H1 (cell line): ENCODE measurements at regions not wholly inside any gene's neighbourhood (a gene's known extent, or its start where the extent isn't known, plus 50 kb on each side); places are given as distances from the start of the nearest gene placed in this dataset.

Source experiments
- CTCF ChIA-PET: fragments of 300-600 bp; sonication (Branson Sonifier 250); formaldehyde crosslinking; loops from one replicate; lab custom pipeline; 2021; ENCODE audit not compliant: partially characterized antibody; lab: Charles Lee
- POLR2A ChIA-PET: fragments of 300-600 bp; sonication (Branson Sonifier 250); formaldehyde crosslinking; loops from one replicate; lab custom pipeline; 2021; ENCODE audit warnings: inconsistent platforms; ENCODE audit not compliant: partially characterized antibody; lab: Charles Lee
- DNase-seq, 2 experiments: peaks; one replicate each; pipeline versions ENCODE4 v3.0.0 to v3.0.0-alpha.2; 2010 to 2022; ENCODE audit warnings: low spot score in 2 of 2, low read depth in 1 of 2, mixed read lengths in 1 of 2
- FAIRE-seq: peaks from 2 replicates; lab custom pipeline; 2011; peaks lifted over from hg19 to GRCh38; lab: Jason Lieb, UNC
- H2AFZ ChIP-seq: 2 replicates; pipeline ENCODE4 v1.8.1; 2012; ENCODE audit warnings: low read length, inconsistent platforms
- H2AK5ac ChIP-seq: 2 replicates; pipeline ENCODE4 v1.6.1; 2013; ENCODE audit warnings: low read depth, low read length
- H2BK120ac ChIP-seq: replicated peaks from 2 replicates; pipeline ENCODE3; 2013; ENCODE audit warnings: low read depth, low read length, inconsistent platforms
- H2BK12ac ChIP-seq: 2 replicates; pipeline ENCODE4 v1.6.1; 2013; ENCODE audit warnings: low read depth, low read length
- H2BK15ac ChIP-seq: 2 replicates; pipeline ENCODE4 v1.6.1; 2013; ENCODE audit warnings: low read length
- H2BK20ac ChIP-seq: 2 replicates; pipeline ENCODE4 v1.6.1; 2013; ENCODE audit warnings: low read length
- H2BK5ac ChIP-seq: 2 replicates; pipeline ENCODE4 v1.6.1; 2013; ENCODE audit warnings: low read depth, low read length
- H3K14ac ChIP-seq: 2 replicates; pipeline ENCODE4 v1.6.1; 2013; ENCODE audit warnings: inconsistent platforms; ENCODE audit not compliant: insufficient read length
- H3K18ac ChIP-seq: 2 replicates; pipeline ENCODE4 v1.6.1; 2013; ENCODE audit warnings: low read length; ENCODE audit errors: extremely low read depth
- H3K23ac ChIP-seq: 2 replicates; pipeline ENCODE4 v1.6.1; 2013; ENCODE audit warnings: inconsistent platforms; ENCODE audit not compliant: insufficient read length
- H3K23me2 ChIP-seq: 2 replicates; pipeline ENCODE4 v1.6.1; 2013; ENCODE audit warnings: low read depth, low read length
- H3K27ac ChIP-seq: 2 replicates; pipeline ENCODE4 v1.6.1; 2011; ENCODE audit warnings: low read depth, low read length, inconsistent platforms
- H3K27me3 ChIP-seq, 4 experiments: replicated peaks in 1 of 4; 1 replicate in 1 of 4; 2 replicates in 3 of 4; pipeline versions ENCODE4 v1.6.1 to v1.8.1; 2011 to 2013; ENCODE audit warnings: low read length in 3 of 4, mild to moderate bottlenecking in 3 of 4, inconsistent platforms in 2 of 4, mixed read lengths in 2 of 4, moderate library complexity in 1 of 4; ENCODE audit not compliant: control insufficient read depth in 3 of 4, insufficient read depth in 3 of 4; ENCODE audit errors: extremely low read depth in 1 of 4
- H3K36me3 ChIP-seq, 4 experiments: 2 replicates each; pipeline versions ENCODE4 v1.6.1 to v1.8.1; 2011 to 2013; ENCODE audit warnings: mild to moderate bottlenecking in 4 of 4, low read length in 3 of 4, moderate library complexity in 2 of 4, control low read depth in 1 of 4, inconsistent platforms in 1 of 4; ENCODE audit not compliant: insufficient read depth in 4 of 4, control insufficient read depth in 2 of 4
- H3K4ac ChIP-seq: replicated peaks from 2 replicates; pipeline ENCODE3; 2013; ENCODE audit warnings: low read length, low read depth, mixed read lengths, inconsistent platforms; ENCODE audit not compliant: insufficient read length
- H3K4me1 ChIP-seq, 4 experiments: replicated peaks in 1 of 4; 1 replicate in 1 of 4; 2 replicates in 3 of 4; pipeline versions ENCODE4 v1.6.1 to v1.8.1; 2011 to 2013; ENCODE audit warnings: low read length in 3 of 4, inconsistent platforms in 2 of 4, mixed read lengths in 1 of 4; ENCODE audit not compliant: insufficient read depth in 4 of 4, control insufficient read depth in 3 of 4
- H3K4me2 ChIP-seq, 2 experiments: 2 replicates each; pipeline versions ENCODE4 v1.6.1 to v1.8.1; 2011 to 2013; ENCODE audit warnings: low read depth in 2 of 2, low read length in 2 of 2, control low read depth in 1 of 2, inconsistent platforms in 1 of 2, mild to moderate bottlenecking in 1 of 2; ENCODE audit not compliant: insufficient read depth in 1 of 2
- H3K4me3 ChIP-seq, 4 experiments: fragments of 200-600, 300-600 bp in 1 of 4; sonication (generic), shearing (Covaris generic), sonication (Bioruptor Twin) in 1 of 4; 2 replicates each; pipeline versions ENCODE4 v1.5.1 to v1.8.1; 2011 to 2016; ENCODE audit warnings: low read length in 4 of 4, low read depth in 3 of 4, control low read depth in 2 of 4, inconsistent platforms in 2 of 4, mild to moderate bottlenecking in 2 of 4, mixed read lengths in 1 of 4, moderate library complexity in 1 of 4; ENCODE audit not compliant: insufficient read depth in 2 of 4; ENCODE audit errors: extremely low read depth in 1 of 4
- H3K56ac ChIP-seq: replicated peaks from 2 replicates; pipeline ENCODE3; 2013; ENCODE audit warnings: low read depth, mild to moderate bottlenecking, mixed read lengths, low read length, inconsistent platforms; ENCODE audit not compliant: insufficient read length
- H3K79me1 ChIP-seq: 2 replicates; pipeline ENCODE4 v1.6.1; 2013; ENCODE audit warnings: low read depth, low read length, control low read depth
- H3K79me2 ChIP-seq, 2 experiments: 2 replicates each; pipeline versions ENCODE4 v1.6.1 to v1.8.1; 2012 to 2013; ENCODE audit warnings: low read length in 2 of 2, mild to moderate bottlenecking in 2 of 2, inconsistent platforms in 1 of 2; ENCODE audit not compliant: insufficient read depth in 2 of 2, control insufficient read depth in 1 of 2
- H3K9ac ChIP-seq, 4 experiments: replicated peaks in 1 of 4; 1 replicate in 1 of 4; 2 replicates in 3 of 4; pipeline versions ENCODE4 v1.6.1 to v1.8.1; 2011 to 2013; ENCODE audit warnings: low read depth in 3 of 4, low read length in 3 of 4, control low read depth in 2 of 4, mild to moderate bottlenecking in 2 of 4, moderate library complexity in 2 of 4, inconsistent platforms in 1 of 4; ENCODE audit errors: extremely low read depth in 1 of 4
- H3K9me3 ChIP-seq, 2 experiments: 2 replicates each; pipeline versions ENCODE4 v1.6.1 to v1.8.1; 2012 to 2013; ENCODE audit warnings: mild to moderate bottlenecking in 2 of 2, moderate library complexity in 2 of 2, control low read depth in 1 of 2, inconsistent platforms in 1 of 2, low read depth in 1 of 2, low read length in 1 of 2, mixed read lengths in 1 of 2; ENCODE audit not compliant: insufficient read depth in 2 of 2
- H4K20me1 ChIP-seq, 2 experiments: replicated peaks in 1 of 2; 2 replicates each; pipeline versions ENCODE3 to v1.8.1; 2011 to 2013; ENCODE audit warnings: inconsistent platforms in 2 of 2, low read length in 2 of 2, mild to moderate bottlenecking in 1 of 2; ENCODE audit not compliant: insufficient read depth in 2 of 2, control insufficient read depth in 1 of 2
- H4K5ac ChIP-seq: 2 replicates; pipeline ENCODE4 v1.6.1; 2013; ENCODE audit warnings: low read length, low read depth, mixed read lengths, inconsistent platforms; ENCODE audit not compliant: insufficient read length
- H4K8ac ChIP-seq: 2 replicates; pipeline ENCODE4 v1.8.0; 2013; ENCODE audit warnings: mild to moderate bottlenecking, moderate library complexity, low read length, inconsistent platforms; ENCODE audit not compliant: insufficient read depth; ENCODE audit errors: extremely low read depth
- H4K91ac ChIP-seq: replicated peaks from 2 replicates; pipeline ENCODE3; 2013; ENCODE audit warnings: low read length, mixed read lengths, inconsistent platforms; ENCODE audit not compliant: insufficient read length
- ASH2L ChIP-seq: fragments of 200-600, 300-600 bp; sonication (generic); IDR thresholded peaks from one replicate; pipeline ENCODE4 v1.7.1; 2017; ENCODE audit warnings: low read length
- BCL11A ChIP-seq, 2 experiments: IDR thresholded peaks; one replicate each; pipeline ENCODE4 v1.6.1; 2011; ENCODE audit warnings: low read depth in 2 of 2, low read length in 2 of 2, mild to moderate bottlenecking in 2 of 2
- CHD2 ChIP-seq: IDR thresholded peaks from 2 replicates; pipeline ENCODE4 v1.6.1; 2012; ENCODE audit warnings: low read length, improper control_type of control experiment
- CTBP2 ChIP-seq: IDR thresholded peaks from 2 replicates; pipeline ENCODE4 v1.7.0; 2011; ENCODE audit warnings: borderline replicate concordance, mild to moderate bottlenecking, moderate library complexity, mixed read lengths, low read length; ENCODE audit not compliant: insufficient read depth, insufficient read length
- EP300 ChIP-seq, 2 experiments: IDR thresholded peaks; 1 replicate in 1 of 2; 2 replicates in 1 of 2; pipeline ENCODE4 v1.6.1; 2011 to 2012; ENCODE audit warnings: low read depth in 2 of 2, low read length in 2 of 2, mild to moderate bottlenecking in 2 of 2, borderline replicate concordance in 1 of 2, inconsistent platforms in 1 of 2, moderate library complexity in 1 of 2
- KDM1A ChIP-seq: fragments of 200-600, 300-600 bp; sonication (generic); IDR thresholded peaks from 2 replicates; pipeline ENCODE4 v1.7.1; 2016; ENCODE audit warnings: mild to moderate bottlenecking, low read length, borderline replicate concordance
- PHF8 ChIP-seq: fragments of 200-600 bp; sonication (generic); conservative IDR thresholded peaks from 2 replicates; pipeline ENCODE4 v1.7.1; 2012; ENCODE audit warnings: low read depth, mild to moderate bottlenecking, inconsistent platforms, low read length, moderate library complexity
- POLR2AphosphoS5 ChIP-seq: IDR thresholded peaks from 2 replicates; pipeline ENCODE4 v1.6.1; 2011; ENCODE audit warnings: low read depth, low read length
- POU5F1 ChIP-seq: IDR thresholded peaks from 2 replicates; pipeline ENCODE4 v1.6.1; 2011; ENCODE audit warnings: low read depth, mild to moderate bottlenecking, low read length, moderate library complexity
- RXRA ChIP-seq: IDR thresholded peaks from 2 replicates; pipeline ENCODE4 v1.6.1; 2011; ENCODE audit warnings: low read depth, mild to moderate bottlenecking, low read length, moderate library complexity; ENCODE audit not compliant: insufficient read depth
- SIX5 ChIP-seq: IDR thresholded peaks from 2 replicates; pipeline ENCODE4 v1.6.1; 2011; ENCODE audit warnings: mild to moderate bottlenecking, low read depth, low read length
- TAF7 ChIP-seq: optimal IDR thresholded peaks from 2 replicates; pipeline ENCODE3; 2011; ENCODE audit warnings: low read depth, mild to moderate bottlenecking, inconsistent platforms, low read length, moderate library complexity, borderline replicate concordance
- TCF12 ChIP-seq: IDR thresholded peaks from 2 replicates; pipeline ENCODE4 v1.6.1; 2011; ENCODE audit warnings: low read depth, mild to moderate bottlenecking, low read length
- TEAD4 ChIP-seq: IDR thresholded peaks from 2 replicates; pipeline ENCODE4 v1.6.1; 2012; ENCODE audit warnings: low read depth, low read length, inconsistent platforms, mixed read lengths
- WGBS, 2 experiments: shearing (Covaris generic) in 1 of 2; methylation state at CpG; one replicate each; pipeline versions ENCODE4 v1.1.6 to v1.1.7; 2013 to 2015; ENCODE audit warnings: low lambda C conversion rate in 2 of 2, mixed read lengths in 2 of 2, inconsistent platforms in 1 of 2, low coverage in 1 of 2, missing lambda C conversion rate in 1 of 2; ENCODE audit not compliant: insufficient replicate concordance in 2 of 2, insufficient coverage in 1 of 2, insufficient read length in 1 of 2; ENCODE audit errors: extremely low coverage in 1 of 2, missing lambda C conversion rate in 1 of 2; 5-methylcytosine and 5-hydroxymethylcytosine counted together
- TF ChIP-seq, protein P1 (sequence below): IDR thresholded peaks from 2 replicates; pipeline ENCODE4 v1.6.1; 2012; ENCODE audit warnings: inconsistent platforms

DNA sequence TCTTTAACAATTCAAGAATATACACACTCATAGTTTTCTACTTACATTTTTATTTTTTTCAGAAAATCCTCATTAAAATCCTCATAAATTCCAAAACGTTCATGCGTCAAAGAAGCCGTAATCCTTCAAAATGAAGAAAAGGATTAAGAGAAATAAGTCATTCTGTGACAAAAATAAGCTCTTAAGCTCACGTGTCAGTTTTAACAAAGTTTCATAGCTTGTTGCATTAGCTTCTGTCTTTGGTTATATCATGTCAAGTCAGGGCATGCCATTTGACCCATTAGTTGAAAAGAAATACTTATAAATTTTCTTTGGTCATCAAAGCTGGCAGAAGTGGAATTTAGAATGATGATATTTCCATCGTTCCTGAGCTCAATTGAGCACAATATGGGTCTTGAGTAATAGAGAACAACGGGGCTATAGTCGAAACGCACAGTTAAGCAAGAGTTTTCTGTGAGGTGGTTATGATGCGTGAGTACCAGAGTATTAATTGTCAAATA is 185.2 kb upstream of the CTSO start:
- Histone ChIP-seq H2BK12ac (no peak overlapping the region), H3K27ac (no peak overlapping the region), H2BK20ac (no peak overlapping the region), H2BK5ac (no peak overlapping the region), H3K36me3 (no peaks in the 10 kb centered on the region), H3K23ac (no peak overlapping the region), H2BK15ac (no peak overlapping the region), H3K56ac (no peak overlapping the region), H3K79me1 (no peaks in the 10 kb centered on the region), H3K27me3 (no peaks in the 10 kb centered on the region), H4K5ac (no peak overlapping the region), H2AFZ (no peak overlapping the region), H3K4me2 (no peak overlapping the region), H2AK5ac (no peak overlapping the region), H3K14ac (no peak overlapping the region), H4K8ac (no peak overlapping the region), H3K9me3 (no peaks in the 10 kb centered on the region), H3K9ac (no peak overlapping the region), H4K91ac (no peak overlapping the region), H3K4ac (no peak overlapping the region), H4K20me1 (no peaks in the 10 kb centered on the region), H2BK120ac (no peak overlapping the region), H3K18ac (no peak overlapping the region), H3K4me3 (no peak overlapping the region), H3K23me2 (no peaks in the 10 kb centered on the region), H3K4me1 (peaks cover 0 to 4% (median 0%) of the 10 kb centered on the region in 4 experiments; a peak in 2 of 7 replicates), H3K79me2 (no peaks in the 10 kb centered on the region)
- WGBS, 2 experiments = 89 to 100% methylated on average over 1 to 9 of the region's 9 CpGs
- POLR2A ChIA-PET = no interaction called here
- CTCF ChIA-PET = interaction anchor here (0.7 to 2.2 kb wide), 4 partner anchors 25 to 698 kb away, joined by 3 to 5 read pairs (median 3); no protein-coding TSS in a partner anchor
- DNase-seq (no peak), FAIRE-seq (no peak)
- no peak for TF ChIP-seq EP300 (IDR thresholded peaks at IDR 0.05; ENCODE audit: borderline replicate concordance in 1 of 2, low read depth in 2 of 2, low read length in 2 of 2)
- TF ChIP-seq TAF7 = no peak
- TF ChIP-seq BCL11A (IDR thresholded peaks at IDR 0.05; ENCODE audit: low read depth in 2 of 2, low read length in 2 of 2) = no peak
- TF ChIP-seq, protein P1, sequence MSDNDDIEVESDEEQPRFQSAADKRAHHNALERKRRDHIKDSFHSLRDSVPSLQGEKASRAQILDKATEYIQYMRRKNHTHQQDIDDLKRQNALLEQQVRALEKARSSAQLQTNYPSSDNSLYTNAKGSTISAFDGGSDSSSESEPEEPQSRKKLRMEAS = no peak
- no peak for TF ChIP-seq ASH2L
- TF ChIP-seq CTBP2 = no peak
- TF ChIP-seq TCF12 = no peak
- TF ChIP-seq CHD2 = no peak
- no peak for TF ChIP-seq KDM1A
- TF ChIP-seq SIX5 = no peak
- no peak for TF ChIP-seq POU5F1
- no peak for TF ChIP-seq PHF8
- no peak for TF ChIP-seq TEAD4
- TF ChIP-seq RXRA = no peak
- TF ChIP-seq POLR2AphosphoS5 = no peak
